Neural cell (in vitro differentiated cells): ENCODE measurements at regions not wholly inside any gene's neighbourhood (a gene's known extent, or its start where the extent isn't known, plus 50 kb on each side); places are given as distances from the start of the nearest gene placed in this dataset.

Experiments
- H2AFZ ChIP-seq: fragments of 200-600, 300-800 bp; sonication (generic), shearing (Covaris generic); 2 replicates; pipeline ENCODE4 v1.6.0; 2014; ENCODE audit warnings: low read depth, mild to moderate bottlenecking, antibody characterized with exemption, low read length, moderate library complexity
- H3F3A ChIP-seq: fragments of 200-600 bp; shearing (Covaris generic); 2 replicates; pipeline ENCODE4 v1.6.1; 2016; ENCODE audit warnings: mild to moderate bottlenecking, moderate library complexity, mixed read lengths, antibody characterized with exemption, low read length; ENCODE audit not compliant: insufficient read depth, poor library complexity, severe bottlenecking
- H3K27ac ChIP-seq: fragments of 200-600, 300-800 bp; sonication (generic), shearing (Covaris generic); 2 replicates; pipeline ENCODE4 v1.5.1; 2014; ENCODE audit warnings: mild to moderate bottlenecking, low read length, moderate library complexity
- H3K27me3 ChIP-seq: fragments of 300-800, 200-600 bp; sonication (generic), shearing (Covaris generic); 2 replicates; pipeline ENCODE4 v1.6.0; 2014; ENCODE audit warnings: mild to moderate bottlenecking, low read depth, low read length, moderate library complexity; ENCODE audit not compliant: insufficient read depth
- H3K36me3 ChIP-seq: fragments of 300-800, 200-600 bp; sonication (generic), shearing (Covaris generic); 2 replicates; pipeline ENCODE4 v1.5.1; 2014; ENCODE audit warnings: mild to moderate bottlenecking, antibody characterized with exemption, low read length, moderate library complexity; ENCODE audit not compliant: insufficient read depth
- H3K4me2 ChIP-seq: fragments of 300-800, 200-600 bp; sonication (generic), shearing (Covaris generic); 2 replicates; pipeline ENCODE4 v1.6.0; 2014; ENCODE audit warnings: mild to moderate bottlenecking, low read length
- H3K4me3 ChIP-seq: fragments of 300-800, 200-600 bp; sonication (generic), shearing (Covaris generic); 2 replicates; pipeline ENCODE4 v1.5.1; 2014; ENCODE audit warnings: mild to moderate bottlenecking, low read length, moderate library complexity
- H3K79me2 ChIP-seq: fragments of 200-600 bp; shearing (Covaris generic); replicated peaks from 2 replicates; pipeline ENCODE4 v1.6.0; 2014; ENCODE audit warnings: mild to moderate bottlenecking, low read length, moderate library complexity; ENCODE audit not compliant: insufficient read depth
- H3K9ac ChIP-seq: fragments of 300-800, 200-600 bp; sonication (generic), shearing (Covaris generic); 2 replicates; pipeline ENCODE4 v1.6.1; 2016; ENCODE audit warnings: mild to moderate bottlenecking, low read length, mixed read lengths
- H3K9me2 ChIP-seq: fragments of 200-600 bp; shearing (Covaris generic); 2 replicates; pipeline ENCODE4 v1.6.1; 2016; ENCODE audit warnings: mild to moderate bottlenecking, low read length, mixed read lengths; ENCODE audit not compliant: insufficient read depth
- H3K9me3 ChIP-seq: fragments of 200-600, 300-800 bp; sonication (generic), shearing (Covaris generic); 2 replicates; pipeline ENCODE4 v1.6.1; 2016; ENCODE audit warnings: mild to moderate bottlenecking, mixed run types, low read length, moderate library complexity, mixed read lengths
- H4K20me1 ChIP-seq: fragments of 200-600 bp; shearing (Covaris generic); 2 replicates; pipeline ENCODE4 v1.6.1; 2016; ENCODE audit warnings: mild to moderate bottlenecking, mixed run types; ENCODE audit not compliant: insufficient read depth
- CTCF ChIP-seq: fragments of 450-650 bp; IDR thresholded peaks from 2 replicates; pipeline ENCODE4 v1.5.1; 2014; ENCODE audit warnings: antibody characterized with exemption, mild to moderate bottlenecking, moderate library complexity; ENCODE audit not compliant: poor library complexity, severe bottlenecking
- EP300 ChIP-seq: fragments of 450-650 bp; conservative IDR thresholded peaks from 2 replicates; pipeline ENCODE4 v1.6.1; 2014; ENCODE audit warnings: antibody characterized with exemption, mild to moderate bottlenecking, moderate library complexity; ENCODE audit not compliant: poor library complexity, severe bottlenecking
- EZH2 ChIP-seq: fragments of 200-600, 300-800 bp; shearing (Covaris generic), sonication (generic); IDR thresholded peaks from 2 replicates; pipeline ENCODE4 v1.6.1; 2014; ENCODE audit warnings: antibody characterized with exemption, low read length, borderline replicate concordance, mild to moderate bottlenecking; ENCODE audit not compliant: insufficient read depth, poor library complexity, severe bottlenecking
- MXI1 ChIP-seq: fragments of 450-650 bp; conservative IDR thresholded peaks from 2 replicates; pipeline ENCODE4 v1.6.1; 2014; ENCODE audit warnings: antibody characterized with exemption, mild to moderate bottlenecking; ENCODE audit not compliant: poor library complexity, severe bottlenecking
- POLR2AphosphoS5 ChIP-seq: IDR thresholded peaks from 2 replicates; pipeline ENCODE4 v1.6.1; 2012
- RAD21 ChIP-seq: fragments of 450-650 bp; conservative IDR thresholded peaks from 2 replicates; pipeline ENCODE4 v1.6.1; 2014; ENCODE audit warnings: antibody characterized with exemption, mild to moderate bottlenecking, moderate library complexity
- SMC3 ChIP-seq: fragments of 450-650 bp; conservative IDR thresholded peaks from 2 replicates; pipeline ENCODE4 v1.6.1; 2014; ENCODE audit warnings: antibody characterized with exemption, mild to moderate bottlenecking, moderate library complexity; ENCODE audit not compliant: poor library complexity
- TAF1 ChIP-seq: IDR thresholded peaks from 2 replicates; pipeline ENCODE4 v1.6.1; 2012; ENCODE audit warnings: low read depth
- TF ChIP-seq, protein P1 (sequence below): IDR thresholded peaks from 2 replicates; pipeline ENCODE4 v1.6.1; 2012; ENCODE audit warnings: borderline replicate concordance

DNA sequence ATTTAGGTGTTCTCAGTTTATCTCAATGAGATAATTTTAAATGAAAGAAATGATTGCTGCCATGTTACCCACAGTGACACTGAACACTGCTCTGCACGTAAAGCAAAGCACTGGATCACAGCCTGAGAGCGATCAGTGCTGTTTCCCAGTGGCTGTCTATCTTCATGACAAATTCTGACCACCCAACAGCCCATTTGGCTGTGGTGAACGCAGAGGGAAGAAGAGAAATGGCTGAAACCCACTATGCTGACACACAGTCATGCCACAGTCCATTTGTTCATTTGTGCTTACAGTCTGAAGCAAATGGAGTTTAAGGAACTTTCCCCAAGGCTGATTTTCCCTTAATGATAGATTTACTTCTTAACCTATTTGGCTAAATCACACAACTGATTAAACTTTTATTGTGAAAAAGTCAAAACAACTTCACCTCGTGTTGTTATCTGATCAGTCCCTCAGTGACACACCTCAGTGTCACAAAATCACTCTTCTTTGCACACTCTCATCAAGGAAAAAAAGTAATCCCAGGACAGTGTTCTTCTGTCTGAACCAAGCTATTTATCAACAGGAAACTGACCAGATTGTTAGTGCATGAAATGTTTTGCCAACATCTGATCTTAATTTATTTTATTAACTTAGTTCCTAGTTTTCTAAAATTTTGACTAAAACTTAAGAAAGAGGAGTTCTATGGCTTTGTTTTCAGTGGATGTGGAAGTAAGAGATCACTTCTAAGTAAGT is 225.1 kb downstream of the TBX18 start:
- Histone ChIP-seq H3K9ac (no peak overlapping the region), H3K27me3 (no peaks in the 10 kb centered on the region), H4K20me1 (no peaks in the 10 kb centered on the region), H3K79me2 (no peaks in the 10 kb centered on the region), H3K4me2 (no peak overlapping the region), H3K9me3 (no peaks in the 10 kb centered on the region), H3K36me3 (no peaks in the 10 kb centered on the region), H3K9me2 (no peaks in the 10 kb centered on the region), H3K4me3 (no peak overlapping the region), H2AFZ (no peak overlapping the region), H3K27ac (no peak overlapping the region), H3F3A (no peaks in the 10 kb centered on the region)
- no peak for TF ChIP-seq RAD21
- no peak for TF ChIP-seq MXI1
- no peak for TF ChIP-seq SMC3
- no peak for TF ChIP-seq EP300
- TF ChIP-seq EZH2: no peak
- TF ChIP-seq CTCF: no peak
- TF ChIP-seq, protein P1, sequence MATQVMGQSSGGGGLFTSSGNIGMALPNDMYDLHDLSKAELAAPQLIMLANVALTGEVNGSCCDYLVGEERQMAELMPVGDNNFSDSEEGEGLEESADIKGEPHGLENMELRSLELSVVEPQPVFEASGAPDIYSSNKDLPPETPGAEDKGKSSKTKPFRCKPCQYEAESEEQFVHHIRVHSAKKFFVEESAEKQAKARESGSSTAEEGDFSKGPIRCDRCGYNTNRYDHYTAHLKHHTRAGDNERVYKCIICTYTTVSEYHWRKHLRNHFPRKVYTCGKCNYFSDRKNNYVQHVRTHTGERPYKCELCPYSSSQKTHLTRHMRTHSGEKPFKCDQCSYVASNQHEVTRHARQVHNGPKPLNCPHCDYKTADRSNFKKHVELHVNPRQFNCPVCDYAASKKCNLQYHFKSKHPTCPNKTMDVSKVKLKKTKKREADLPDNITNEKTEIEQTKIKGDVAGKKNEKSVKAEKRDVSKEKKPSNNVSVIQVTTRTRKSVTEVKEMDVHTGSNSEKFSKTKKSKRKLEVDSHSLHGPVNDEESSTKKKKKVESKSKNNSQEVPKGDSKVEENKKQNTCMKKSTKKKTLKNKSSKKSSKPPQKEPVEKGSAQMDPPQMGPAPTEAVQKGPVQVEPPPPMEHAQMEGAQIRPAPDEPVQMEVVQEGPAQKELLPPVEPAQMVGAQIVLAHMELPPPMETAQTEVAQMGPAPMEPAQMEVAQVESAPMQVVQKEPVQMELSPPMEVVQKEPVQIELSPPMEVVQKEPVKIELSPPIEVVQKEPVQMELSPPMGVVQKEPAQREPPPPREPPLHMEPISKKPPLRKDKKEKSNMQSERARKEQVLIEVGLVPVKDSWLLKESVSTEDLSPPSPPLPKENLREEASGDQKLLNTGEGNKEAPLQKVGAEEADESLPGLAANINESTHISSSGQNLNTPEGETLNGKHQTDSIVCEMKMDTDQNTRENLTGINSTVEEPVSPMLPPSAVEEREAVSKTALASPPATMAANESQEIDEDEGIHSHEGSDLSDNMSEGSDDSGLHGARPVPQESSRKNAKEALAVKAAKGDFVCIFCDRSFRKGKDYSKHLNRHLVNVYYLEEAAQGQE: no peak
- TF ChIP-seq POLR2AphosphoS5: no peak
- TF ChIP-seq TAF1: no peak

- TF ChIP-seq SMC3: no peak
- no peak for TF ChIP-seq POLR2AphosphoS5
- no peak for TF ChIP-seq MXI1
- no peak for TF ChIP-seq EP300
- no peak for TF ChIP-seq RAD21
- TF ChIP-seq EZH2: no peak
- no peak for TF ChIP-seq TAF1
- TF ChIP-seq, protein P1: no peak
- no peak for TF ChIP-seq CTCF
- Histone ChIP-seq H3K4me3 (no peak overlapping the region), H3K9ac (no peak overlapping the region), H3F3A (no peaks in the 10 kb centered on the region), H3K27ac (no peak overlapping the region), H4K20me1 (no peaks in the 10 kb centered on the region), H3K36me3 (no peaks in the 10 kb centered on the region), H3K79me2 (no peaks in the 10 kb centered on the region), H2AFZ (no peak overlapping the region), H3K4me2 (no peak overlapping the region), H3K9me2 (no peaks in the 10 kb centered on the region), H3K27me3 (no peaks in the 10 kb centered on the region), H3K9me3 (no peaks in the 10 kb centered on the region)
Observed at GRCh38 chr6:84536885-84537638, 227.3 kb downstream of the TBX18 start.
